HG03045 (cell line): ENCODE measurements at regions not wholly inside any gene's neighbourhood (a gene's known extent, or its start where the extent isn't known, plus 50 kb on each side); places are given as distances from the start of the nearest gene placed in this dataset.
"Not testable (repeated sequence)": the region's sequence is repeated elsewhere in the genome, so short reads cannot be mapped to it uniquely, and the experiment has no call there.

ENCODE experiments used
- ATAC-seq: cut with Tn5 transposase; IDR thresholded peaks from one replicate; pipeline ENCODE4 v1.9.1; 2021; ENCODE audit warnings: mild to moderate bottlenecking, moderate library complexity; ENCODE audit not compliant: unreplicated experiment

DNA sequence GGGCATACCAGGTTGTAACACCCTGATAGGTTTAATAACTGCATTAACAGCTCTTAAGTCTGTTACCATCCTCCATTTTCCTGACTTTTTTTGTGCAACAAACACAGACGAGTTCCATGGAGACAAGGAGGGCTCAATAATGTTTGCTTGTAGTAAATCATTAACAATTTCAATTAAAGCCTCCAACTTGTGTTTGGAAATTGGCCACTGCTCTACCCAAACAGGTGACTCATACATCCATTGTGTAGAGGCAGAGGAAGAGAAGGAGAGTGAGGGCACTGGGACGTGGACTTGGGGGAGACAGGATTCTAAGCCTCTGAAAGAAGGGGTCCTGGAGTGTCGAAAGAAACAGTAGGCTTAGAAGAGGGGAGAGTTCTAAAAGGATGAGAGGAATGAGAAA, 213.6 kb upstream of the KCNN2 start:
- no peak for ATAC-seq

DNA sequence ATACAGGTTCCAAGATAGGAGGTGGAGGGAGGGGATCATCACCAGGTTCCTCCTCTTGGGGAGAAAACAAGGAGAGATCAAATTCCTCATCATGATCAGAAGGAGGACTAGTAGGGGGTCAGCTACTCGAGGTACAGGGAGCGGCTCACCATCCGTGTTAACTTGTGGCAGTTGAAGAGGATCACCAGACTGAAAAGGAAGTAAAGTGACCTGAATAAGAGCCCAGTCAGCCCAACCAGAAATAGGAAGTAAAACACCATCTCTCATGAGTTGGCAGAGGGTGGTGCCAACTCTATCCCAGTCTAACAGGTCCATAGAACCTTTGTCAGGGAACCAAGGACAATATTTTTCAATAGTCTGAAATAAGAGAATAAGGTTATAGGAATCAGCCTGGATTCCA, 213.1 kb upstream of the KCNN2 start:
- not testable (repeated sequence) for ATAC-seq

DNA sequence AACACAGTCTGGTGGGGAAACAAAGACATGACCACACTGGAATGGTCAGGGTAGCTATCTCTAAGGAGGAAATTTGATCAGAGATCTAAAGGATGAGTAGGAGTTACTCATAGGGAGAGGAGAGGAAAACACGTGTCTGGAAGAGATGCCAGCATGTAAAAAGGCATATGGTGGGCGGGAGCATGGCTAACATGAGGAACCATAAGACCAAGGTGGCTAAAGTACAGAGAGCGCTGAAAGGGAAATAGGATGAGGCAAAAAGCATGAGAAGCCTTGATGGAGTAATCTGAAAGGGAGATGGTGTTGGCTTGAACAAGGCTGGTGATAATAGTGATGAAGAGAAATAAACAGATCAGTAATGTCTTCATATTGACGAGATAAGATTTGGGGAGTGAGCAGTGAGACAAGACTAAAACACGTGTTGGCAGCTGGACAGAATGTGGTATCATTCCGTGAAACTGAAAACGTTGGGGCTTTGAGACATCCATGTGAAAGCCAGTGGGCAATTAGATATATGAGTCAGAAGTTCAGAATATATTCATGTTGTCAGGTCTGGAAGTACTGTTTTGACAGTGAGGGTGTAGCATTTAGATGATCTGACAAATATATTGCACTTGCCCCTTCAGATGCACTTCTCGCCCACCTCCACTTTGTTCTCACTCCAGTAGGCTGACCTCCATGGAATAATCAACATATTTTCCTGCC, 209.1 kb upstream of the KCNN2 start:
- ATAC-seq, result no peak

DNA sequence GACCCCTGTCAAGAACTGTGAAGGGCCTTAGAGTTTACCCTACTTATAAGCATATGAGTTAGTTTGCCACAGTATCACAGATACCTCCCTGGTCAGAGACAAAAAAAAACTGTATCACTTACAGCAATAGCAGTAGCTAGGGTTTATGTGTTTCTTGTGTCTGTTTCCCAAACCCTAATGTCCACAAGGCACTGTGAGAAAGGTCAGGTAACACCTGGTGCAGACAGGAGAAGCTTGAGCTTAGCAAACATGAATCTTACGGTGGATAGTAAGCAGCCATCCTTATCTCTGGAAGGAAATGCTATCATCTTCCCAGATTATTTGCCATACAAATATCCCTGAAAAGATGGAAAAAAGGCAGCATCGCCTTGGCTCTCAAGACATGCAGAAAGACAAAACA, 208.5 kb upstream of the KCNN2 start:
- no peak for ATAC-seq

DNA sequence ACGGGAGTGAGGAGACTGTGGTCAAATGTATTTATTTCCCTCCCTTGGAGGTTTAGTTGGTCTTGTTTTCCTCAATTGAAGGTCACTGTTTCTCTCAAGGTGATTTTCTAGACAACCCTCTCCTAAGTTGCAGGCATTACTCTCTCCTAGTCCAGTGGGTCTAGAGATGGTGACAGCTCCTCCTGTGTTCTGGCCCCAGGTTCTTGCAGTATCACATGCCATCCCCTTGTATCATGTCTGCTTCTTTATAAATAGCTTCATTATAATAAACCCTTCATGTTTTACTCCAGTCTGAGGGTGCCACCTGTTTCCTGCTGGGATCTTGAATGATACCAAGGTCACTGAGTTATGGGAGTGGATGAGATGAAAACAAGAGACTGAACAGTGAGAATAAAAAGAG, 208.0 kb upstream of the KCNN2 start:
- no peak for ATAC-seq

DNA sequence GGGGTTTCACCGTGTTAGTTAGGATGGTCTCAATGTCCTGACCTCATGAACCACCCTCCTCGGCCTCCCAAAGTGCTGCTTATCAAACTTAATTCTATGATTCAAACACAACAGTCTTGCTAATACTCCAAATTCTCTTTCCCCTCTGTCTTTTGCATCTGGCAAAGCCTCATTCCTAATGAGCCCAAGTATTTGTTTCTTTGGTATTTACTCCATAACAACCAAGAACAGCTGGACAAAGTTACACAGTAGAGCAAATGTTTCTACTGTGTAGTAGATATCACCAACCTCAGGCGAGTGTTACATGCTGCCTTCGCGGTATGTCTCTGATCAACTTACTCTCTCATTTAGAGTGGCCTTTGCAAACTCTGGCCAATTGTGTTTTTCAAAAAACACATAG, 195.8 kb upstream of the KCNN2 start:
- ATAC-seq, result no peak

DNA sequence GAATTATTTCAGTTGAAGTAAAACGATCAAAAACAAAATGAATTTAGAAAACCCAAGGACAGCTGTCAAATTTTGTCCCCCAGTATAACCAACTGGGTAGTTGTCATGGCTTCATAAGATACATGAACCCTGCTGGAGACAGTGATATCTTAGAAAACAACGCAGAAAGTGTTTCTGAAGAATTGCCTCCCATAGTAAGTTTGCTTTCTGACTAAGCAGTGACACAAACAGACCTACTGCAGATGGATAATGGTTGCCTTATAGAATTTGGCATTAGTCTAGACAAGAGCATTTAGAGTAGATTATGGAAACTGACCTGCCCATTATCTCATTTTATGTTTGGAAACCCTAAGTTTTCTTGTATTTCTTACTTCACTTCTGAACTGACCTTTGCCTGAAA, 187.7 kb upstream of the KCNN2 start:
- ATAC-seq, result no peak

DNA sequence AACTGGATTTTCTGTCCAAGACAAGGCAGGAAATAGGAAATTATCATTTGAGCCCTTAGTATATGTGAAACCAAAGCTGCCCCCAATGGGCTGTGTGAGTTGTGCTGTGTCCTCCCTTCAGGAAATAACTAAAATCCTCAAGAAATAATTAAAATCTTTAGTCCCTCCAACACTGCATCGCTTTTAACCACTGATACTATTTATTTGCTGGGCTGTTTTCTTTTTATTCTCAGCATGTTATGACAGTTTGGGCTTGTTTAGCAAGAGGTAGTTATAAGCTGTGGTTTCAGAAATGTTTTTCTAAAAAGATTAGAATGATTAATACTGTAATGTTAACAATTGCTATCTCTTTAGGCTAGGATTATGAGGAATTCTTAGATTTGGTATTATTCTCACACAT, 187.0 kb upstream of the KCNN2 start:
- no peak for ATAC-seq

DNA sequence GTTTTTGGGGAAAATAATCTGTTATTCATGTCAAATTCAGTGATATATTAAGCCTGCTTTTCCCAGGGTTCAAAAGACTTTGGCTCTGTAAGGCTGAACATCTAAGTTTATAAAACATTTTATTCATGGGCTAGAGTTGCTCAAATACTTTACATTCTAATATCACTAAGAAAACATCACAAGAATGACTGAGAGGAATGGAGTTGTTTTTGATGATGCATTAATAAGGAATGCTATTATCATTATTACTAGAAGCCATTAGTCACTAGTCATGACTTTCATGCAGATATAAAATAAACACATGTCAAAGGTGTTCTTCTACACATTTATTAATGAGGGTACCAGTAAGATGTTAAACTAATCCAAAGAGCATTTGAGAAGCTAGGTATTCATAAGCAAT, 185.5 kb upstream of the KCNN2 start:
- no peak for ATAC-seq

DNA sequence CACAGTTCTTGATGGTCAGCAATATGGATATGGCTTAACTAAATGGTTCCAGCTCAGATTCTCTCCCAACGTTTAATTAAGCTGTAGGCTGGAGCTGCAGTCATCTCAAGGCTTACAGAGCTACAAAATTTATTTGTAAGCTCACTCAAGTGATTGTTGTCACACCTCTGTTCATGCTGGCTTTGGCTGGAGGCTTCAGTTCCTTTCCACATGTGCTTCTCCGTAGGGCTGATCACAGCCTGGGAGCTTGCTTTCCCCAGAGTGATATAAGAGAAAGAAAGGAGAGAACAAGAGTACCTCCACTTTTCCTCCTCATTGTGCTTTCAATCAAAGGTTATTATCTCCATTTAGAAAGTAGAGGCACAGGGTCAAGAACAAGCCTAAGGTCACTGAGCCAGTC, 182.7 kb upstream of the KCNN2 start:
- ATAC-seq, result no peak

DNA sequence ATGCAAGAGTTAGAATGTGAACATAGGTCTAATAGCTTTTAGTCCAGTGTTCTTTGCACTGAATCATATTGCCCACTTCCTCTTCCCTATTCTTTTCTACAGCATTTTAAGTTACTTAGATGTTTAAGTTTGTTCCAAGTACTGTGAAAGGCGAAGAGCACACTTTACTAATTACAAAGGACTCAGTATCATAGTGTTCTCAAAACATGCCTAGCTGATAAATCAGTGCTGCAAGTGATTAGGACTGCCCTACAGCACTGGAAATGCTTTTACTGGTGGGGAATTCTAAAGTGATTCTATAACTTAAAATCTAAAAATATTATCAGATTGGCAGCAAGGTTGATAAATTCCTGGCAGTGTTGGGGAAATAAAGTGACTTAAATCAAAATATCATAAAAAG, 177.9 kb upstream of the KCNN2 start:
- ATAC-seq, result no peak

DNA sequence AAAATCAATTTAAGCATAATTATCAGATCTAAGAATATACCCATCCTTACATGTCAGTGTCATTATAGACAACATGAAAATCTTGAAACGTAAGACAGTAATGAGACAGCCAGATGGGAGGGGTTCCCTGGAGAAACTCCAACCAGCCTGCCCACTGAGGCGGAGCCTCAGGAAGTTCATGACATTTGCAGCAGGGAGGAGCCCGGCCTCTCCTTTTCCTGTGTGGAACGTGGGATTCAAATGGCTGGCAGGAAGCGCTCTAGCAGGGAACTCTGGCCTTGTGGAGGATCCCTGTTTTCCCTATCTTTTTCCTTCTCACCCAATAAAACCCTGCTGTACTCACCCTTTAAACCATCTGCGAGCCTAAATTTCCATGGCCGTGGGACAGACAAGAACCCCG, 176.6 kb upstream of the KCNN2 start:
- ATAC-seq, result no peak

DNA sequence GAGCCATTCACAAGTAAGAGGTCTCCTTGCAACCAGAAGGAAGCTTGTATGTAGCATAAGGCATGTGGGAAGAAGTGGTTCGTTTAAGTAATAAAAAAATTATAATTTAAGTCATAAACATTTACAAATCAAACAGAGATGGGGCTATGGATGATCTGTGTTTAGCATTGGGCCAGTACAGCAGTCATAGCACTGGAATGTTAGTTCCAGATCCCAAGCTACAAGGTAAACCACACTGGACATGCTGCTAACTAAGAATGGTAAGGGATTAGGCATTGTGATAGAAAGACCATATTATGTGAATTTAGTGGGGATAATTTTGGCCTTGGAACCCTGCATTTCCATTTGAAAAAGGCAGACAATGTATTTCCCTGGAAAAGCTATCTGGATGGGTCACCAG, 170.4 kb upstream of the KCNN2 start:
- no peak for ATAC-seq

DNA sequence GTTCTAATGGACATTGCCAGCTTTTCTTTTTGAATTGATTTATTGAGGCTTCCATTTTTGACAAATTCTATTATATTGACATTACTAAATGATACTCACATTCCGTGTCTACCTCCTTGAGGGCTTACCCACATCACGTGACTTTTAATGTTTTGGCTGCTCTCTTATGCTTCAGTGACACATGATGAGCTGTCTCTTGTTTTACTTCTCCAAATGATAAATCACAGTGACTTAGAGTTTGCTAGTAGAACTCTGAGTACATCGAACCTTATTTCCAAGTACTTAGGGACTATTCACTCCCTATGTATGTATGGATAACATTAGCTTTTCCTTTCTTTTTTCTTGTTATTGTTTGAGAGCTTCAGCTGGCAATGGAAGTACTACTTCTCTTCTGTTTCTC, 169.8 kb upstream of the KCNN2 start:
- no peak for ATAC-seq

DNA sequence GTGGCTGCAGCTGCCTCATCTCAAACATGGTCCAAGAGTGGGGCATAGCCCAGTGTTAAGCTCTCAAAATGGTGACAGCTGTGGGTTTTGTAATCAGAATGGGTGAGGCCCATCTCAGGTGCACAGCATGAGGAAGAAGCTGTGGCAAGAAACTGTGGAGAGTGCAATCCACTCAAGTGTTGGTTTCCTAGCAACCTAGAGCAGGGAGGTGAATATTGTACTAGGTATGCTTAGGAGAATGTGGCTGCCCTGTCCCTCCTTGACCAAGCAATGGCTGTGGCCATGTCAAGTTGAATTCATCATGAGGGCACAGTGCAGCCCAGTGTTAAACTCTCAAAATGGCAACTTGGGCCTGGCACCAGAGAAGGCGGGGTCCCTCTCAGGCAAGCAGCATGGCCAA, 160.5 kb upstream of the KCNN2 start:
- ATAC-seq, result no peak

DNA sequence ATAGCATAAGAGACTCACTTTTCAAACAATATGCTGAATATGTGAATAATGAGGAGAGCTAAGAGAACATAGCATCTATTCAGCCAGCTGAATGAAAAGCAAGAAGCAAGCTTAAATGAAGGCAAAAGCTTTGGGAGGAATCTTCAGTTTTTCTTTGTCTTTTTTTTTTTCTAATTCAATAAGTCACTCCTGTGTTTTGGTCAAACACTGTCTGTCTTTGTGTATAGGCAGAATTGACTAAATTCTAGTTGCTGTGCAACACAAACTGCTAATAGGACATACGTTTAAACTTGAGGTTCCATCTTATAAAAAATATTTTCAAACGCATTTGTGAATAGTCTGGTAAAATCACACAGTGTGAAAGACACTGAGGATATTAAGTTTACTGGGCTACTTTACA, 156.9 kb upstream of the KCNN2 start:
- no peak for ATAC-seq

DNA sequence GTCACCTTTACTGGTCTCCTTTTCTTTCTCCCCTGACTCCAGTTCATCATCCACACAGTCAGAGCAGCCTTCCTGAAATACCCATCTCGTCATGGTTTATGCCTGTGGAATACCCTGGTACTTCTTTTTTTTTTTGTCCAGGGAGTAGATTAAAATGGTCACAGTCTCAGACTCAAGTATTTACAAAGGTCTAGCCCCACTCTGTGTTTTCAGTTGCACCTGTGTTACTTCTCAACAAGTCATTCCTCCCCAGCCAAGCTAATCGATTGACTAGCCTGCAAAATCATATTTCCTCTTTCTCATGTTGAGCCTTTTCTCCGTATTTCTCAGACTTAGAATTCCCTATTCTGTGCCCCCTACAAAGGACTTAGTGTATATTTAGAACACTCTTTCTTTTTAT, 155.2 kb upstream of the KCNN2 start:
- ATAC-seq, result no peak

DNA sequence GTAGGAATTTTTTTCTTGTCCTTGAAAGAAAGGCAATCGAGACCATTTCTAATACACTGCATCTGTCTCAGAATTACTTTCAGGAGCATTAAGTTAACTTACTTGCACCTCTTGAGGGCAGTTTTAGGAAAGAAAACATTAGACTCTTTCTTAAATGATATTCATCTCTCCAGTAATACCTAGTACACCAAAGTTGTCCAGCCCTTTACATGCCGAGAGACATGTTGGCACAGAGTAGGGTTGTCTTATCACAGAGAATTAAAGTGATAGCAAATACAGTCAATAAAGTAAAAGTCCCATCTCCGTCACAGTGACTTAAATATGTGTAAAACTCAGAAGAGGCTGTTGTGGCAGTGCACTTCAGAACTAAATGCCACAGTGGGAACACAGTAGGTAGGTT, 154.3 kb upstream of the KCNN2 start:
- ATAC-seq, result no peak

DNA sequence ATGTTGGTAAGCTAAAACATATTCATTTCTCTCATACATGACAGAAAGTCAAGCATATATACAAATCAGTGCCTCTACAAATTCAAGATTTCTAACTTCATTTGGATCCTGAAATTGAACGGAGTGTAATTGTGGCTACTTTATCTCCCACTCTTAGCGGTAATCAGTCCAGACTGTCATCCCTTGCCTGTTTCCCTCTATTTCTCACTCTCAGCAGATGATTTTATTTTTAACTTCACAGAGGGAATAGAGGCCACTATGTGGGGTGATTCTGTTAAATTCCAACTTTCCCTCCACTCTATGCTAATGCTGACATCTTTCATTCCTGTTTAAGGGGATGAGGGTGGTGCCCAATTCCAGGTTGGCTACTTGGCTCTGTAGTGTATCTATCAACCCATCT, 153.8 kb upstream of the KCNN2 start:
- ATAC-seq, result no peak

DNA sequence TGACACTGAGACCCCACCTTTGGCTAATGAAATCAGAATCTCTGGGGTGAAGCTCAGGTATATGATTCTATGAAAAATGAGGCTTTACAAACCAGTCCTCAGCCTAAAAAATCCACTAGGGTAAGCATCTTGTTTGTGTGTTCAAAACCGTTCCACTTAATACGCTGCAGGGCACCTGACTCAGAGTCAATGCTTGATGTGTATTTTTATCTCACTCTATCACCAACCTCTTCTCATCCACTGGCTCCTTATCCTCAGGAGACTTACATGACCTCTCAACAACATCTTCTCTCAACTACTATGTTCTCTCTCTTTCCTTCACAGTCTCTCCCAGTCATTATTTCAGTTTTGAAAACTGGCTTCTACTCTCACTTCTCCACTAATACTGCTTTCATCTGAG, 153.3 kb upstream of the KCNN2 start:
- ATAC-seq, result no peak

DNA sequence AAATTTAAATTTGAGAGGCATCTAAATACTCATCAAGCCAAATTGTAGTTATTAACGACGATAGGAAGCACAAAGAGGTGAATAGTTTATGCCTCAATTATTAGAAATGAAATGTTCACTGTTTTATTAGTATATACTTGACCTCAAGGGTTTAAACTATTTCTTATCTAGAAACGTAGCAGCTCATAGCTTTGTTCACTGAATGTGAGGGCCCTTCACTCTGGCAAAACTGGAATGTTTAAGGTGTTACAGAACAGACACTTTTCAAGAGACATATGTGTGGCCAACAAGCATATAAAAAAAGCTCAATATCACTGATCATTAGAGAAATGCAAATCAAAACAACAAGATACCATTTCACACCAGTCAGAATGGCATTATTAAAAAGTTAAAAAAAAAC, 151.2 kb upstream of the KCNN2 start:
- ATAC-seq, result no peak

DNA sequence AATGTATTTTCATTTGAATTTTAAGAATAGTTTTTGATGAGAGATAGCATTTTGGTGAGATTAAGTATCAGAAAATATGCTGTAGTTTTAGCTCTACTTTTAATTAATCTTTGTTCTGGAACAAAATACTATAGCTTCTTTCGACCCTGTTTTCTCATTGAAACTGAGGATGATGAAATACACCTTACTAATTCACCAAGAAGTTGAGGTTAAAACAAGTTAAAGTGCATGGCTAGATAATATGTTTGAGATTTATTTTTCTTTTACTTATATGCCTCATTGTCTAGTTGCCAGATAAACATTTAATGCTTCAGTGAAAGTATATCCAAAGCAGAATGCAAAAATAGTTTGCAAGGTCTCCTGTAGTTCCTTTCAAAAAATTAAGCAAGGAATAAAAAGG, 140.1 kb upstream of the KCNN2 start:
- no peak for ATAC-seq

DNA sequence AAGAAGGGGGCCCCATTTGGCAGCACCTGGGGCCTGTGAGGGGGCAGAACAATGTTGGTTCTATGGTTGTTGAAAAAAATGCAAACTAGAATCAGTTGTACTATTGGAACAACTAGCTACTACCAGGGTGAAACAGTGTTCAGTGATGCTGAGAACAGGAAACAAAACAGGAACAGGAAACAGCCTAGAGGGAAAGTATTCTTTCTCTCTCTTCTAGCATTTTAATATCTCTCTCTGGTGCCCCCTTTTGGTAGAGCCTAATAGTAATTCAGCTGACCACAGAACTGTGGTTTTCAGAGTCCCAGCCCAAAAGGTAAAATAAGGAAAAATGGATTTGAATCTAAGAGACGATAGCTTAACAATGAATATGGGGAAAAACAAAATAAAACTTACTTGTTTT, 138.0 kb upstream of the KCNN2 start:
- ATAC-seq, result no peak

DNA sequence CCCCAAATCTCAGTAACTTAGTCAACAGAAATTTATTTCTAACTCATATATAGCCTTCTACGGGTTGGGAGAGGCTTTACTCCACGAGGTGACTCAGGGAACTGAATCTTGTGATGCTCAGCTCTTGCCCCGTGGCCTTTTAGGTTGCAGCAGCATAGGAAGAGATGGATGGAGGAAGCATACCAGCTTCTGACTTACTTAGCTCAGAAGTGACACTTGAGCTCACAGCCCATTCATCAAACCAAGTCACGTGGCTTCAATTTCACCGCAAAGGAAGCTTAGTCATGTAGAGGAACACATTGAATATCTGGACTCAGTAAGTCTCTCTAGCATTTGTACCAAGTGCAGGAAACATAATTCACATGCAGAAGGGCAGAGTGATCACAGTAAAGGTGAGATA, 124.1 kb upstream of the KCNN2 start:
- ATAC-seq, result no peak
